Activated naive CD8-positive, alpha-beta T cell treated with anti-CD3 and anti-CD28 coated beads for 36 hours (primary cell): ENCODE measurements at regions not wholly inside any gene's neighbourhood (a gene's known extent, or its start where the extent isn't known, plus 50 kb on each side); places are given as distances from the start of the nearest gene placed in this dataset.

ENCODE experiments used
- DNase-seq: peaks from one replicate; pipeline ENCODE4 v3.0.0; 2021
- H3K27ac Mint-ChIP-seq: one replicate; pipeline ENCODE4 v1.8.0; 2022; ENCODE audit warnings: mild to moderate bottlenecking, moderate library complexity, mixed read lengths
- H3K27me3 Mint-ChIP-seq: one replicate; pipeline ENCODE4 v1.8.0; 2022; ENCODE audit warnings: mild to moderate bottlenecking, mixed read lengths
- H3K36me3 Mint-ChIP-seq: one replicate; pipeline ENCODE4 v1.8.0; 2021; ENCODE audit warnings: mild to moderate bottlenecking, mixed read lengths
- H3K4me1 Mint-ChIP-seq: one replicate; pipeline ENCODE4 v1.8.0; 2021; ENCODE audit warnings: mixed read lengths
- H3K4me3 Mint-ChIP-seq: one replicate; pipeline ENCODE4 v1.8.0; 2022; ENCODE audit warnings: mild to moderate bottlenecking, moderate library complexity, mixed read lengths
- H3K9me3 Mint-ChIP-seq: one replicate; pipeline ENCODE4 v1.8.0; 2022; ENCODE audit warnings: mixed read lengths

- Mint-ChIP-seq H3K4me3 (no peak overlapping the region), H3K27me3 (peaks cover 44% of the 10 kb centered on the region), H3K27ac (no peak overlapping the region), H3K9me3 (peaks cover 5% of the 10 kb centered on the region), H3K36me3 (no peaks in the 10 kb centered on the region), H3K4me1 (no peaks in the 10 kb centered on the region)
- no peak for DNase-seq
Observed at GRCh38 chr10:128286141-128286761, 160.0 kb upstream of the MKI67 start.

DNA sequence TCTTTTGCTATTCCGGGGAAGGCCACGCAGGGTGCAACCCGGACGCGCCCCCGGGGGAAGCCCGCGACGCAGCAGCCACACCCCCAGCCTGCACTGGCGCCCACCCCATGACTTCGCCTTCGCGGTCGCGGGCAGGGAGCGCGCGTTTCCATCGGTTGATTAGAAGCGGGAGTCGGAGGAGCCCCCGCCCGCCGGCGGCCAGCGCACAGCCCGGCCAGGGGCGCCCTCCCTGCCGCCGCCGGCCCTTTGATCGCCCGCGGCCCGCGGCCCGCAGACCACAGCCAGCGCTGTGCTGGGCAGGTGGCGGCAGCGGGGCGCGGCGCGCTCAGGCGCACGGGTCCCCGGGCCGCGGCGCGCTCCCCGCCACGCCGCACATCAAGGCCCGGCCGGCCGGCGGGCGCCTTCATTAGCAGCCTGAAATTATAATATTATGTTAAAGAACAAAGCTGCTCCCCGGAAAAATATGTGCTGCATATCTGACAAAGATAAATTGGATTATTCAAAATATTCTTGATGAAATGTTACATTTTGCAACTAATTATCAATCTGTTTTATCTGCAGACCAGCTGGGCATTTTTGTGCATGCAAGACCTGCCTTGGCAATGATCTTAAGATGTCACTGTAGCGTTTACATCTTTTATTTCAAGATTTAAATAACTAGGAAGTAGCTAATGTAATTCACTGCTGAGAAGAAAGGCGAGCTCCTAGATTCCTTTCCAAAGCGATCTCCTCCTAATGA, 160.7 kb upstream of the MKI67 start:
- Mint-ChIP-seq H3K9me3 (peaks cover 5% of the 10 kb centered on the region), H3K4me1 (no peaks in the 10 kb centered on the region), H3K27me3 (peaks cover 45% of the 10 kb centered on the region), H3K27ac (no peak overlapping the region), H3K36me3 (no peaks in the 10 kb centered on the region), H3K4me3 (no peak overlapping the region)
- DNase-seq = no peak

- no peaks in the 10 kb centered on the region for H3K36me3 Mint-ChIP-seq
- H3K4me1 Mint-ChIP-seq = no peaks in the 10 kb centered on the region
- DNase-seq = no peak
- no peak overlapping the region for H3K4me3 Mint-ChIP-seq
- H3K27me3 Mint-ChIP-seq = peaks cover 45% of the 10 kb centered on the region
- no peak overlapping the region for H3K27ac Mint-ChIP-seq
- peaks cover 5% of the 10 kb centered on the region for H3K9me3 Mint-ChIP-seq
Observed at GRCh38 chr10:128287921-128288320, 161.7 kb upstream of the MKI67 start.

GRCh38 chr10:128289621-128290020, 163.4 kb upstream of the MKI67 start:
- no peaks in the 10 kb centered on the region for H3K36me3 Mint-ChIP-seq
- no peaks in the 10 kb centered on the region for H3K4me1 Mint-ChIP-seq
- no peak for DNase-seq
- no peak overlapping the region for H3K4me3 Mint-ChIP-seq
- peaks cover 5% of the 10 kb centered on the region for H3K9me3 Mint-ChIP-seq
- H3K27me3 Mint-ChIP-seq = peaks cover 45% of the 10 kb centered on the region
- no peak overlapping the region for H3K27ac Mint-ChIP-seq

GRCh38 chr10:128295003-128295402, 168.8 kb upstream of the MKI67 start:
- Mint-ChIP-seq H3K27ac (no peak overlapping the region), H3K27me3 (peaks cover 12% of the 10 kb centered on the region), H3K4me1 (no peaks in the 10 kb centered on the region), H3K9me3 (peaks cover 5% of the 10 kb centered on the region), H3K36me3 (no peaks in the 10 kb centered on the region), H3K4me3 (no peak overlapping the region)
- DNase-seq = no peak

GRCh38 chr10:128296253-128297007, 170.2 kb upstream of the MKI67 start:
- Mint-ChIP-seq H3K36me3 (no peaks in the 10 kb centered on the region), H3K9me3 (peaks cover 5% of the 10 kb centered on the region), H3K4me1 (no peaks in the 10 kb centered on the region), H3K4me3 (no peak overlapping the region), H3K27ac (no peak overlapping the region), H3K27me3 (no peaks in the 10 kb centered on the region)
- DNase-seq = no peak

- H3K4me3 Mint-ChIP-seq = no peak overlapping the region
- H3K27me3 Mint-ChIP-seq = no peaks in the 10 kb centered on the region
- peaks cover 9% of the 10 kb centered on the region for H3K9me3 Mint-ChIP-seq
- H3K4me1 Mint-ChIP-seq = no peaks in the 10 kb centered on the region
- no peak overlapping the region for H3K27ac Mint-ChIP-seq
- H3K36me3 Mint-ChIP-seq = no peaks in the 10 kb centered on the region
- DNase-seq = no peak
Observed at GRCh38 chr10:128297709-128298378, 171.6 kb upstream of the MKI67 start.

- Mint-ChIP-seq H3K36me3 (no peaks in the 10 kb centered on the region), H3K4me3 (no peak overlapping the region), H3K9me3 (peaks cover 9% of the 10 kb centered on the region), H3K27ac (no peak overlapping the region), H3K27me3 (no peaks in the 10 kb centered on the region), H3K4me1 (no peaks in the 10 kb centered on the region)
- DNase-seq = no peak
Observed at GRCh38 chr10:128298587-128298986, 172.4 kb upstream of the MKI67 start.

DNA sequence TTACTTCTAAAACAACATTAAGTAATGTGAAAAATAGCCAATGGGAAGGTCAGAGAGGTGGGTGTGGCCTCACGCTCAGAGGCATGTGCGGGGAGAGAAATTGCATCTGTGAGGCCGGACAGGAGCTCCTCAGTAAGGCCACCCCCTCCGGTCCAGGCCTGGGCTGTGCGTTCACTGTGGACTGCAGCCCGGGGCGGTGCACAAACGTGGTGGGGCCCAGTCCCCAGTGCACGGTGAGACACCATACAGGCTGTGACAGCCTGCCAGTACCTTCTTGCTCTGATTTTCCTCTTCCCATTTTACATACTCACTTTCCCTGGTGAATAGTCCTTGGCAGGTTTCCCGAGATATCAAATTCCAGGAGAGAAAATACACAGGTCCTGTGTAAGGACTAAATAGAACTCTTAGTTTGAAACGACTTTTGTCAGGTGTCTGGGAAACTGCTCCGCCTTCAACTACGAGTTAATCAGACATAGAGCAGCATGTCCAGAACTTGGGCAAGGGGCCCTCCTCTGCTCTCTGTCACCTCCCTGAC, 174.1 kb upstream of the MKI67 start:
- H3K27ac Mint-ChIP-seq = no peak overlapping the region
- no peak overlapping the region for H3K4me3 Mint-ChIP-seq
- H3K36me3 Mint-ChIP-seq = no peaks in the 10 kb centered on the region
- peaks cover 9% of the 10 kb centered on the region for H3K9me3 Mint-ChIP-seq
- no peak for DNase-seq
- no peaks in the 10 kb centered on the region for H3K4me1 Mint-ChIP-seq
- H3K27me3 Mint-ChIP-seq = no peaks in the 10 kb centered on the region

DNA sequence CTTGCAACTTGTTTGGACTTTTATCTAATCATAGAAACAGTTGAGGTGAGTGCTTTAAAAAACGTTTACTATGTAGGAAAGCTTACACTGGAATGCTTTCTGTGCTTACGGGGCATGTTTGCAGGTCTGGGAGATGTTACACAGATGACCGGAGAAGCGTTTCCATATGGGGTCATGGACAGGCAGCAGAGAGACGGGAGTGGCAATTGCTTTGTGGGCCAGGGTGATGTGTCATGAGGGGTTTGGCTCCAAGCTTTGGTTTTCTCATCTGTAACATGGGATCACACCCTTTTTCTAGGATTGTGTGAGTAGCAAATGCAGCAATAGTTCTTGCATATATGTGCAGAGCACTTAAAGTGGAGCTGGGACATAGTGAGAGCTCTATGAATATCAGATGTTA, 174.8 kb upstream of the MKI67 start:
- no peak overlapping the region for H3K4me3 Mint-ChIP-seq
- no peaks in the 10 kb centered on the region for H3K27me3 Mint-ChIP-seq
- no peak overlapping the region for H3K27ac Mint-ChIP-seq
- H3K9me3 Mint-ChIP-seq = peaks cover 9% of the 10 kb centered on the region
- no peaks in the 10 kb centered on the region for H3K4me1 Mint-ChIP-seq
- no peaks in the 10 kb centered on the region for H3K36me3 Mint-ChIP-seq
- DNase-seq = no peak

DNA sequence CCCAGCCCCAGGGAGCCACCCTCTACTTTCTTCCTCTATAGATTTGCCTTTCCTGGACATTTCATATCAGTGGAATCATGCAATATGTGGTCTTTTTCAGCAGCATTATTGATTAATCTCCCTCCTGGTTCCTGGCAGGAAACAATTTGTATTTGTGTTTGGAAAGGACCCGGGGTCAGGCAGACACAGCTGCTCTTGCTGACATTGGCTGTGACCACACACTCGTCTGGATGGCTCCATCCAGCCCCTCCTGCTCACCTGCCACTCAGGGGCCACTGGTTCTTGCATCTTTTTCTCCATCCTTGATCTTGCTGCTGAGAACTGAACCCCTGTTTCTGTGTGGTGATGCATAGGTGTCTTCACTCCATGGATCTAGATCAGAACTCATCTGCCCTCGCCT, 176.6 kb upstream of the MKI67 start:
- no peak for DNase-seq
- no peaks in the 10 kb centered on the region for H3K36me3 Mint-ChIP-seq
- H3K27me3 Mint-ChIP-seq = no peaks in the 10 kb centered on the region
- no peak overlapping the region for H3K27ac Mint-ChIP-seq
- peaks cover 9% of the 10 kb centered on the region for H3K9me3 Mint-ChIP-seq
- H3K4me1 Mint-ChIP-seq = no peaks in the 10 kb centered on the region
- H3K4me3 Mint-ChIP-seq = no peak overlapping the region

GRCh38 chr10:128304271-128304670, 178.0 kb upstream of the MKI67 start:
- no peaks in the 10 kb centered on the region for H3K27me3 Mint-ChIP-seq
- H3K4me3 Mint-ChIP-seq = no peak overlapping the region
- H3K4me1 Mint-ChIP-seq = no peaks in the 10 kb centered on the region
- peaks cover 9% of the 10 kb centered on the region for H3K9me3 Mint-ChIP-seq
- no peak overlapping the region for H3K27ac Mint-ChIP-seq
- H3K36me3 Mint-ChIP-seq = no peaks in the 10 kb centered on the region
- DNase-seq = no peak

- Mint-ChIP-seq H3K36me3 (no peaks in the 10 kb centered on the region), H3K4me1 (no peaks in the 10 kb centered on the region), H3K27me3 (no peaks in the 10 kb centered on the region), H3K9me3 (peaks cover 9% of the 10 kb centered on the region), H3K27ac (no peak overlapping the region), H3K4me3 (no peak overlapping the region)
- DNase-seq = no peak
Observed at GRCh38 chr10:128305601-128306345, 179.6 kb upstream of the MKI67 start.

GRCh38 chr10:128306535-128306934, 180.3 kb upstream of the MKI67 start:
- Mint-ChIP-seq H3K27me3 (no peaks in the 10 kb centered on the region), H3K9me3 (peaks cover 3% of the 10 kb centered on the region), H3K36me3 (no peaks in the 10 kb centered on the region), H3K4me3 (no peak overlapping the region), H3K27ac (no peak overlapping the region), H3K4me1 (no peaks in the 10 kb centered on the region)
- DNase-seq = no peak
